Stimulated activated CD4-positive, alpha-beta T cell treated with anti-CD3 and anti-CD28 coated beads, Interleukin-4, amount 100 ng/mL, for 48 hours (primary cell): ENCODE measurements at regions not wholly inside any gene's neighbourhood (a gene's known extent, or its start where the extent isn't known, plus 50 kb on each side); places are given as distances from the start of the nearest gene placed in this dataset.

Experiments used
- DNase-seq, 2 donors: peaks; one replicate each; pipeline ENCODE4 v3.0.0-alpha.2; 2020; ENCODE audit warnings: low read depth in 2 of 2

DNA sequence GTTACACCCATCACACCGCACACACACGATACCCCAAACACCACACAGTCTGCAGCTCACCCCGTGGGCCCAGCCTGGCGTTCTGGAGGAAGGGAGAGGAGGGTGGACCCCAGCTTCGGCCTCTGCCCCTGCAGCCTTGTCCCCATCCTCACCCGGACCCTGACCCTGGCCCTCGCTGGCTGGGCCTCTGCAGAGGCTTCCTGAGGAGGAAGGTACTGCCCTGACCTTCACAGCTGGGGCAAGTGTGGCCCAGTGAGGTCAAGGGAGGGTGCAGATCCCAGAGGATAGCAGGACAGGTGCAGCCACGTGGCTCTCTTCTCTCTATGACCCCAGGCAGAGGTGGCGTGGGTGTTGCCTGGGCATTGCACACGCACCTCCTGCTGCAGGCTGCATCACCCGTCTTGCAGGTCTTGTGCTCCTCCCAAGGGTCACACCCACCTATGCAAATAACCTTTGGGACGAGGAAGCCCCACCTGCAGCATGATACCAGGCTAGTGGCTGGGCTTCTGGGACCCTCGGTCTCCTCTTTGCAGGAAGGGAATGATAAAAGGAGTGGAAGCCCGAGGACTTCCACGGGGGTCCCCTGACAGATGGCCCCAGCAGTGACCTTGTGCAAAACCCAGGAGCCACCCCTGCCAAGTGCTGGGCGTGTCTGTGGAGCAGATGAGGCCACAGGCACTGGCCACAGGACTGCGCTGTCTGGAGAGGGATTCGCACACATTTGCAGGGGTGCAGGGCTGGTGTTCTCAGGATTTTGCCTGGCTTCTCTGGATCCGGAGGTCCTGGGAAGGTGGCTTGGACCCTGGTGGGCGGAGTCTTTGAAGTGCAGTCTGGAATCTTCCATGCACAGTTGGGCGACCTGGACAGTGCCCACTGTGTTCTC lies 1241.5 kb downstream of the BRD1 start:
- DNase-seq = no peak

DNA sequence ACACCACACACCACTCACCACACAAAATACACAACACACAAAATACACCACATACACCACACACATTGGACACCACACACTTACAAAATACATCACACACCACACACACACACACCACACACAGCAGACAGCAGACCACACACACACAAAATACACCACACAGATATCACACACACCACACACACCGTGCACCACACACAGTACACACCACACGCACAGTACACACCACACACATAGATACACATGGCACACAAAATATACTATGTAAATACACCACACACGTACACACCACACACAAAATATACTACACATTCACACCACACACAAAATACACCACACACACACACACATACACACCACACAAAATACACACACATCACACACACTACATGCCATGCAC lies 1243.5 kb downstream of the BRD1 start:
- no peak for DNase-seq

- DNase-seq = no peak
These were observed 1245.7 kb downstream of the BRD1 start for GRCh38 chr22:48581796-48582469.

DNA sequence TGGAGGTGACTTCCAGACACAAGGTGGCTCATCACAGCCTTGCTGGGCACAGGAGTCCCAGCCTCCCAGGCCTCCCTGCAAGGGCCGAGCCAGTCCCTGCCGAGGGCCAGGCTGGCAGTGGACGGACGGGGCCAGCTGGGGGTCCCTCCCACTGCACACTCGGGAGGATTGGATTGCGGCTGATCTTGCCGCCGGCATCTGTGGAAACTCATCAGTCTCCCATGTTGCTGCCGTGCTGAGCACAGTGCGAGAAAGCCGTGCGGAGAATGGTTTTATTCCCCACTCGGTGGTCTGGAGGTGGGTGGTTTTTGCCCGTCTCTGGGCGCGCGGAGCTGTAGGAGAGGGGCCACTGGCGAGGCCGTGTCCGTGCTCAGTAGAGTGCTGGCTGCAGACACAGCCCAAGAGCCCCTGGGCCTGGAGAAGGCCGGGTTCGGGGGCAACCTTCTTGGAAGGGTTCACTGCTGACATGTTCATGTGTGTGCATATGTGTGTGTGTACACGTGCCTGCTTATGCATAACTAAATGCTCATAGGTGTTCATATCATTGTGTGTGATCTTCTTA lies 1246.4 kb downstream of the BRD1 start:
- DNase-seq = no peak

DNA sequence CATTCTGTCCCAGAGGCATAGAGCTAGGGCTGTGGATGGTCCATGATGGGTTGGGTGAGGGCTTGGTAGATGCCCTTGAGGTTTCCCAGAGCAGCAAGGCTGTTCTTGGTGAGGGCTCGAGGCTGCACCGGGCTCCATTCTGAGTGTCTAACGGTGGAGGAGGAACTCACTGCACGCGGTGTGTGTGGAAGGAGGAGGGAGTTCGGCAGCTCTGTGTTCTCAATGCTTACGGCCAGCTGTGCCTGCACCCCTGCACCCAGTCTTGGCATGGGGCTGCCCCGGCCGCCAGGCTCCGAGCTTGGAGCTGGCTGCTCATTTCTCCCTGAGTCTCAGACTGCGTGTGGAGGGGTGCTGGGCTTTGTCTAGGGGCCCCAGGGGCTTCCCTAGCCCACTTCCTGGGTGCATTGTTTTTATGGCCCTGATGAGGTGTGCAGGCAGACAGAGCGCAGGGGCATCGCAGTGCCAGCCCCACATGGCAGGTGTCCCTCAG lies 1247.1 kb downstream of the BRD1 start:
- no peak for DNase-seq

DNA sequence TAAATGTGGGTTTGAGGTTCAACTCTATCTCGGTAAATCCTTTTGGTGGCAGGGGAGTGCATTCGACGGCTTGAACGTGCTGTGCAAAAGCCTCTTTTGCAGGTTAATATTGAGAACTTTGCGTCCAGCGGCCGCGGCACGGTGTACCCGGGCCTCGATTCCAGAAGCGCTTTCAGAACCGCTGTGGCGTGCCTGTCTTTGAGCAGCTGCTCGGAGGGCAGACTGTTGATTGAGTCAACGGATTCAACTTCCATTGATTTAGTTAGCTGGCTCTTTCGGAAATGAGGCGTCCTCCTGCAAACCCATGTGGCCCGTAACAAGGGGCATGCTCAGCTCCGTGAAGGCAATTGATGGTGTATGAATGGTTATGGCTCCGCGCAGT lies 1247.8 kb downstream of the BRD1 start:
- DNase-seq = no peak

GRCh38 chr22:48579043-48579927 lies 1248.4 kb downstream of the BRD1 start:
- DNase-seq = no peak

GRCh38 chr22:48578138-48579042 lies 1249.3 kb downstream of the BRD1 start:
- no peak for DNase-seq

DNA sequence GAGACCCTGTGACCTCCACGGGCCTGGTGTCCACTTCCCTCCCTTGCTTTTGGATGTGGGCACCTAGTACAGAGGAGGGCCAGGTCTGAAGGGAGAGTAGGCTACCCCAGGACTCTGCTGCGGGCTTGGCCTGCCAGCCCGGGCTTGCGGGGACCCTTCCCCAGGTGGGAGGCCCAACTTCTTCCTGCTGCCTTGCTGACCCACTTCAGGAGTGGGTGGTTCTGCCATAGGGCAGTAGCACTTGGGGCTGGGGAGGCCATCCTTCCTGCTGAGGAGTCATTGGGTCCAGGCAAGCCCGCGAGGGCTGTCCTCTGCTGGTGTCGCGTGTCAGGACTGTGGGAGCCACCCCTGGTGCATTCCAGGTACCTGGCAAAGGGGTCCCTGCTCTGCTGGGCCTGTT lies 1250.0 kb downstream of the BRD1 start:
- DNase-seq = no peak

DNA sequence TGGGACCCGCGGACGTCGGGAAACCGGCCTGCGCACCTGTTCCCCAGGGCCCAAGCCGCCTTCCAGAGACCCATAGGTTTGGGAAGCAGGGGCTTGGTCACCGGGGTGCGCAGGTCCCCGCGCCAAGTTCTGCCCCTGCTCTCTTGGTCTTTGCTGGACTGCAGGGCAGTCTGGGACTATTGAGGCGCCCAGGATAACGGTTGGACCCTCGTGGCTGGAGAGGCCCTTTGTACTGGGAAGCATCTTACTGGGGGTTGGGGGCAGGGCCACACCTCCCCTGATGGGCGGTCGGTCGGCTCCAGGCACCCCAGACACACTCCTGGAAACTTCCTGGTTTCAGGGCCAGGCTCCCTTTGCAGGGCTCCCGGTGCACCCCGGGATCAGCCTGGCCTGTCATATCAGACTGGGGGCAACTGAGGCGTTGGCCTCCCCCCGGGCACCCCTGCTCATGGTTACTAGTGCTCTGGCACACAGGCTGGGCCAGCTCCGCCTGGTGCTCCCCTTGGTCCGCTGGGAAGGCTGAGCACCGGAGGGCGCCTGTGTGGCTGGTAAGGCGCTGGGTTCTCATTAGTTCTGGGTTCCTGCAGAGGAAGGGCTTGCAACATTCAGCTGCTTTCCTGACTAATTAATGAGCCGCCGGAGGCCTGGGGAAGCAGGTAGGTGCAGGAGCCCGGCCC lies 1250.5 kb downstream of the BRD1 start:
- no peak for DNase-seq

- DNase-seq = no peak
These were observed 1251.2 kb downstream of the BRD1 start for GRCh38 chr22:48576333-48577013.

DNA sequence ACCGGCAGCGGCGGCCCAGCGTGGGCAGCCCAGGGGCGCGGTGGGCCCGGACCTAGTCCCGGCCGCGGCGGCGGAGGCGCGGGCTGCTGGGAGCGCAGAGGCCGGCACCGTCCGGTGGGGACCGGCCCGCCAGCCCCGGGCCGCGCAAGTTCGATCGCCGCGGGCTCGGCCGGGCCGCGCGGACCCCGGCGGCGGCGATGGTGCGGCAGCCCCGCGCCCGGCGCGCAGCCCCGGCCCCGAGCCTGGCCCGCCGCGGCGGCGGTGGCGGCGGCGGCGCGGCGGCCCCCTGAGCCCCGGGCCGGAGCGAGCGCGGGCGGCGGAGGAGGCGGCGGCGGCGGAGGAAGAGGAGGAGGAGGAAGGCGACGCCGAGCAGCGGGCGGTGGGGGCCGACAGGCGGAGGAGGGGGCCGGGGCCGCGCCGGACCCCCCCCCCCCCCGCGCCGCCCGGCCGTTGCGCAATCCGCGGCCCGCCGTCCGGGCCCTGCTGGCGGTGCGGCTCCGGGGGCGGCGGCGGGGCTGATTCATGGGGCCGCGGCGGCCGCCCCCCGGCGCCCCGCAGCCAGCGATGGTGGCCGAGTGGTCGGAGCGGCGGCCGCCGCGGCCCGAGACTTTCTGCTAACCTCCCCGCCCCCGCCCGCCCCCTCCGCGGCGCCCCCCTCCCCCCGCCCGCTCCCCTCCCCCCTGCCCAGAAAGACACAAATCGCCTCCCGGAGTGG lies 1251.9 kb downstream of the BRD1 start:
- no peak for DNase-seq

DNA sequence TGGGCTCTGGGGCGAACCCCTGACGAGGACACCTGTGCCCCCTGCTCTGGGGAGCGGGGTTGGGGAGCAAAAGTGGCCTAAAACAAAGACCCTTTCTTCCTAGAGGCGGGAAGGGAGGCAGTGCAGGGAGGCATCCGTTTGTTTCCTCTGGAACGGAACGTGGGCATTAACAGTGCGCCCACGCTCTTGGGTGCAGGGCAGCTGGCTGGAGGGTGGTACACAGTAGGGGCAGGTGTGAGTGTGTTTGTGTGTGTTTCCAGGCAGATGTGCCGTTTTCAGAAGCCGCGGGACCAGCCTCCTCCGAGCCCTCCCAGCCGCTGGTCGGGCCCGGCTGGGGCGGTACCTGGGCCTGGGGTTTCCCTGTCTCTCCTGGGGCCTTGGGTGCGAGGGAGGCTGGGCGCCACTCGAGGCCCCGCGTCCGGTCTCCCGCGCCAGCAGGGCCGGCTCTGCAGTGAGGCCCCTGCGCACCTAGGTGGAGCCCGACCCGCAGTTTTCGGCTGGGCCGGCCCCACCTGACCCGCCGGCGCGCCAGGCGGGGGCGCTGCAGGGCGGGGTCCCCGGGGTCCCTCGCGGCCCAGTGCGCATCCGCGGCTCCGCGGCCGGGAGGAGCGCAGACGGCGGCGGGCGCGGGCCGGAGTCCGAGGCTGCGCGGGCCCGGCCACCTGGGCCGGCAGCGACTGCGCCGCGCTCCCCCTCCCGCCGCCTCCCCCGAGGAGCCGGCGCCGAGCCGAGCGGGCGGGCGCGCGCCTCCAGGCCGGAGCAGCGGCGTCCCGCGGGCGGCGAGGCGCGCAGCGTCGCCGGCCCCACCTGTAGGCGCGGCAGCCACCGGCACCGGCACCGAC lies 1252.7 kb downstream of the BRD1 start:
- peak; percentile 24 to 25 for DNase-seq

- DNase-seq = no peak
These were observed 1253.9 kb downstream of the BRD1 start for GRCh38 chr22:48573766-48574165.

DNA sequence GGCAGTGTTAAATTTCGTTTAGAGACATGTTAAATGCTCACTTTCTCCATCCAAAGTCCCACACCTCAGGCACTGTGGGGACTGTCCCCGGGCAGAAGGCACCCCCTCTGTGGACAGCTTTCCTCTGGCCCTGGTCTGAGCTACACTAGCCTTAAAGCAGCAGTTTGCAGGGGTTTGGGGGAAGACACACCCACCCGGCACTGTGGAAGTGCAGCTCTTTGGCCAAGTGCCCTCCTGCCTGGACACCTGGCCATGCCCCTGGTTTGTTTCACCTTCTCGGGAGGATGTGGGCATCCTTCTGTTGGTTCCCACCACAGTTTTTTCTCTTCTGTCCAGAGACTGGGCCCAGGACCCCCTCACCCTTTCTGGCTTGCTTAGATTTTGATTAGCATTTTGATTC lies 1254.7 kb downstream of the BRD1 start:
- no peak for DNase-seq

DNA sequence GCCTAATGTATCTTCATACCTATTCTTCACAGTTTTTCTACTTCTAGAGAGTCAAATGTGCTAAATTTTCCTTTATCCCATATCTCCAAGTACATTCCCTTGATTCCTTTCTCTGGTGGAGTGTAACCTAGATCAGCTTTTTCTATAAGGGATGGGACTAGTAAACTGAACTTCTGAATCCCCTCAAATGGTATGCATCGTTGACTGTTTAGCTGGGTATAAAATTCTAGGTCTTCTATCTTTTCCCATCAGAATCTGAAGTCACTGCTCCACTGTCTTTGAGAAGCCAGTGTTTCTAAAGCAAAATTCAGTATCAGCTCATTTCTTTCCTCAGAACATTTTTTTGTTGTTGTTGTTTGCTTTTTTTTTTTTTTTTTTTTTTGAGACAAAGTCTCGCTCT lies 1256.8 kb downstream of the BRD1 start:
- DNase-seq = no peak

GRCh38 chr22:48569476-48570233 lies 1258.0 kb downstream of the BRD1 start:
- no peak for DNase-seq
